HG03025 (cell line): ENCODE measurements at regions not wholly inside any gene's neighbourhood (a gene's known extent, or its start where the extent isn't known, plus 50 kb on each side); places are given as distances from the start of the nearest gene placed in this dataset.
"Not testable (repeated sequence)": the region's sequence is repeated elsewhere in the genome, so short reads cannot be mapped to it uniquely, and the experiment has no call there.

Source experiments
- ATAC-seq: cut with Tn5 transposase; IDR thresholded peaks from one replicate; pipeline ENCODE4 v1.9.1; 2021; ENCODE audit warnings: mild to moderate bottlenecking, moderate library complexity; ENCODE audit not compliant: unreplicated experiment, low FRiP score

- no peak for ATAC-seq
These were observed 240.4 kb downstream of the PTGER3 start for GRCh38 chr1:70807088-70807664.

DNA sequence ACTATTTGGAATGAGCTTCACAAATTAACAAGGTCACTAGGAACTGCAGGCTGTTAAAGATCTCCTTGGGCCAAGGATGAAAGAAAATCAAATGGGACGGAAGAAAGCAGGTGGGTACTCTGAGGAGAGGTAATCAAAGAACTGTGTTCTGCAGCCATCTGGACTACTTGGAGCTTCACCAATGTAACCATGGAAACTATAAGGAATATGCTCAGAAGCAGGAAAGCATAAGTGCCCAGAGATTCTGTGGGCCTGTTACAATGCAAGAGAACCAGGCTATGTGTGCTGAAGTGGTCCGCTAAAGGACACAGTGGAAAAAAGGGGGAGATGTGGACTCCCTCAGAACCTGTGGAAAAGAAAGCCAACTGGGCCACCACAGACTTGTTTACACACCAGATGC lies 238.5 kb downstream of the PTGER3 start:
- ATAC-seq = no peak

DNA sequence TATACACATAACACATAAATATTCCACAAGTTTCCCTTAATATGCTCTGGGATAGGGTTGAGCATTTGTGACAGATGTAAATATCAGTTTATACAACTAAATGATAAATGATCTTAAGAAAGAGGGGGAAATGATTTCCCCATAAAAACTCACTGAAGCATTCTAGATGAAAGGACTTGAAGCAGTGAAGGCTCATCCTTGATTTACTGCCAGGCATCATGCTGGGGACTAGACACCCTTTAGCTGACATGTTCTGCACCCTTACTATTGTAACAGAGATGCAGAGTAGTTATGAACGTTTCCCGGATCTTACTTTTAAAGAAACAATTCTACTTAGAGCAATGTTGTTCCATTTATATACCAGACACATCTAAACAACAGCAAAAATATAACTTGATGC lies 235.8 kb downstream of the PTGER3 start:
- ATAC-seq = no peak

DNA sequence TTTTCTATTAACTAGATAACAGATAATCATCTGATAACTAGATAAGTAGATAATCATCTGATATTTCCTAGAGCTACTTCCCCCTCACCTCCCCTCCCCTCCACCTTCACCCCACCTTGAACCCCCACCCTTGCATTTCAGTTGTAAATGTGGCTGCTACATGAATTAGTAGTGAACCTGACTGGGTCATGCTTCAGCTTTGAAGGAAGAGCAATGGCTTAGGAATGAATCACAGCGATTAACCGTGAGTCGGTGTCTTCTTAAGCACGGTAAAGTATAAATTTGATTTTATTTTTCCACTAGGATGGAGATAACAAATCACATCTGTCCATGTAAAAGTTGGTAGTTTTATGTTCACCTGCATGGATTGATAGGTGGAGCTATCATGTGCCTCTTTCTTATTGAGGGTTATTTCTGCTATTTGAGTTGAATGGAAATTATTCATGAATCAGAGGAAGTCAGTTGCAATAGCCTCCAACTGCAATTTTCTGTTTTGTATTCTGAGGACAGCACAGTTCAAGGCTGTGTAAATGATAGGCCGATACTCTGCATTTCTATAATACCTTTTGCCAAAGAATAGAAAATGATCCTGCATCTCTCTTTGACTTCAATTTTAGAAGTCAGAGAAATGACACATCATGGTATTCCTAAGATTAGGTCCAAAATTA lies 235.0 kb downstream of the PTGER3 start:
- no peak for ATAC-seq

- no peak for ATAC-seq
These were observed 229.2 kb downstream of the PTGER3 start for GRCh38 chr1:70818401-70818800.

DNA sequence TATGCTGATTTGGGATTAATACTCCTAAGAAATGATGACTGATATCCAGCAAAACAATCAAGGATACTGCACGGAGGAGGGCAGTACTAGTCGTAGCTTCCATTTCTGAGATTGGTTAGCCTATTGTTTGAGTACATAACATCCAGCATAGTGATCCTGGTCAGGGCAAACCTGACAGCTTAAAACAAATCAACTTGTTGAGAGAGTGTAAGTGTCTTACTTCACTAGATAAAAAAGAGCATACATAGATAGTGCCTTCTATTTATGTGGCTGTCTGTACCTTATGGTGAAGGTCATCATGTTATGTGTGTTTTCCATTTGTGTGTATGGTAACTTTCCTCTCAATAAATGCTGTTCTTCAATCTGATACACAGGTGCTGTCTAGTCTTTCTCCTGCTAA lies 228.4 kb downstream of the PTGER3 start:
- ATAC-seq = no peak

- ATAC-seq = no peak
These were observed 227.8 kb downstream of the PTGER3 start for GRCh38 chr1:70819785-70820184.

GRCh38 chr1:70820396-70820795 lies 227.2 kb downstream of the PTGER3 start:
- ATAC-seq = no peak

DNA sequence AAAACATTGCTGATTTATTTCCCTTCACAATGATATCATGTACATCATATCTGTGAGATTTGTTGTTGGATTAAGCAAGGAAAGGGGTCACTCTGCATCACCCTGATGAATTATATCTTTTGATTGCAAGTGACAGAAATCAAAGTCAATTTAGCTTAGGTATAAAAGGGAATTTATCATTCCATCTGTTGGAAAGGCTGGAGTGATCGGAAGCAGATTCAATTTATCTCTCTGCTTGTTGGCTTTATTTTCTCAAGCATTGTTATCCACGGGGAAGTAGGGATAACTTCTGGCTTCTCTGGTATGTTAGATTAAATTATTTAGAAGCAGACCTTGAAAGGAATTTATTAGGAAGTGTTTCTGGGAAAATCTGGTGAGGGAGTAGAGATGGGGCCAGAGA lies 226.6 kb downstream of the PTGER3 start:
- ATAC-seq = no peak

DNA sequence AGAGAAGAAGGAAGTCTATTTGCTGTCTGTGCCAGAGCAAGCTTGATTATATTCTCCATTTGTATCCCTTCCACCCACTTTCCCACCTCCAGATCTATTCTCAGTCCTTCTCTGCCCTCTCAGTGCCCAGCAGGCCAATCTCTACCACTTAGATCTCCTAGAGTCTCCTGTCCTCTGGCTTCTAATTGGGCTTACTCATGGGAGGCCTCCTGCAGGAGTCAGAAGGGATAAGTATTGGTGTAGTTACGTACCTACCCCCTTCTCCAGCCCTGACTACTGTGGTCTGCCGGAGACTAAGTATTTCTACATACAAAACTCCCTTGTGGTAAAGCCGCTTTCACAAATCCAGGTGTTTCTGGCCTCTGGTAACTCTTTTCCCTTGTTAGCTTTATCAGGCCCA lies 221.2 kb downstream of the PTGER3 start:
- no peak for ATAC-seq

DNA sequence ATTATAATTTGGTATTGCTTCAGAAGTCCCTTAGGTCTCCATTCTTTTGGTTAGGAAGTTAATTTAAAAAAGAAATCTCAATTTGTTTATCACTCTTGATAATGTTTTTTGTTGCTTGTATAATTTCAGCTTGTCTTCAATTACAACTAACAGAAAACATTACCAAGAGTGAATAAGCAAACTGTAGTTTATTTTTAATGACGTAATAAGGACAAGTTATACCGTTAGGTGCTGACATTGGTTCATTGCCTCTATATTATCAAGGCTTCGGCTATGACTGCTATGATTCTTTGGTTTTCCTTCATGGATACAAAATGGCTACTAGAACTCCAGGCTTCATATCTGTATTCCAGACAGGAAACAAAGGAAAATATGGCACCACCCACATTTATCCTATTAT lies 220.6 kb downstream of the PTGER3 start:
- ATAC-seq = no peak

GRCh38 chr1:70828177-70828576 lies 219.4 kb downstream of the PTGER3 start:
- ATAC-seq = no peak

GRCh38 chr1:70834365-70834764 lies 213.3 kb downstream of the PTGER3 start:
- ATAC-seq = not testable (repeated sequence)

DNA sequence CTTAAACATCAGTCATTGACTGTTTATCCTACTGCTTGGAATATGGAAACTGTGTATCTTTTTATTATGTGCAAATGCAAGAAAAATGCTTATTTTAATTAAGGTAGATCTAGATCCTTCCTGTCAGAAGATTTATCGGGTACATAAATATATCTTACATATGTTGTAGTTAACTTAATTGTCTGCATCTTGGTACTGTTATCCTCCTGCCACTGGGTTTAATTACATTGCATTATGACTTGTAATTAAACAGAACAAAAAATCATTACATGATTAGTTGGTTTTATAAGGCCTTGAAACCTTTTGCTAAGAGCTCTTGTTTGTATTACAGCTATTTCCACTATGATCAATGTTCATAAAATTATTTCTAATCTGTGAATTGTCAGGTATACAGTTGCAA lies 211.2 kb downstream of the PTGER3 start:
- ATAC-seq = no peak

GRCh38 chr1:70840260-70840953 lies 207.2 kb downstream of the PTGER3 start:
- ATAC-seq = no peak

- ATAC-seq = no peak
These were observed 205.1 kb downstream of the PTGER3 start for GRCh38 chr1:70842562-70842961.

- no peak for ATAC-seq
These were observed 204.2 kb downstream of the PTGER3 start for GRCh38 chr1:70843452-70843851.

DNA sequence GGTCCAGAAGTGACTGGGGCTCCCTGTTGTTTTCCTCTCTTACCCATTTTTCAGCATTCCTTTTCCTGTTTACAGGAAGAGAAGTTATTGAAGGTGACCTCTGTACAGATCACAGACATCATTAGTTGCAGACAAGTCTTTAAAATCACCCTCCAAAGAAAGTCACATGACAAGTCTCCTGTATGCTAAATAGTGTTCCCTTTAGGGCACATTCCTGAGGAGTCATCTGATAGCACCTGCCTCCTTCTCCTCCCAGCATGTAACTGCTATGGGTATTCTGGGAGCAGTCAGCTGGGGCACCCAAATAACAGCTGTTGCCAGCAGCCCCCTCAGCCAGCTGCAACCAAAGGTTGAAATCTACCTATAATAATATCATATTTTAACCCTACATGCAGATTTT lies 200.6 kb downstream of the PTGER3 start:
- no peak for ATAC-seq

DNA sequence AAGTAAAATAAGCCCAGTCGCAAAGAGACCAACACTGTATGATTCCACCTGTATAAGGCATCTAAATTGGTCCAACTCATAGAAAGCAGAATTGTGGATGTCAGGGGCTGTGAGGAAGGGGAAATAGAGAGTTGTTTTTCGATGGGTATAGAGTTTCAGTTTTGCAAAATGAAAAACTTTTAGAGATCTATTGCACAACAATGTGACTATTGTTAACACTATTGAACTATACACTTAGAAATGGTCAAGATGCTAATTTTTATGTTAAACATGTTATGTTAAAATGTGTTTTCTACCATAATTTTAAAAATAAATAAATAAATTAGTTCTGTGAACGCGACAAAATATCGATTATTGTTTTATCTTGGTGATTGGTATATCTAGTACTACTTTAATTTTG lies 192.4 kb downstream of the PTGER3 start:
- ATAC-seq = no peak

- ATAC-seq = no peak
These were observed 191.4 kb downstream of the PTGER3 start for GRCh38 chr1:70856201-70856600.

- ATAC-seq = no peak
These were observed 184.4 kb downstream of the PTGER3 start for GRCh38 chr1:70863239-70863638.

DNA sequence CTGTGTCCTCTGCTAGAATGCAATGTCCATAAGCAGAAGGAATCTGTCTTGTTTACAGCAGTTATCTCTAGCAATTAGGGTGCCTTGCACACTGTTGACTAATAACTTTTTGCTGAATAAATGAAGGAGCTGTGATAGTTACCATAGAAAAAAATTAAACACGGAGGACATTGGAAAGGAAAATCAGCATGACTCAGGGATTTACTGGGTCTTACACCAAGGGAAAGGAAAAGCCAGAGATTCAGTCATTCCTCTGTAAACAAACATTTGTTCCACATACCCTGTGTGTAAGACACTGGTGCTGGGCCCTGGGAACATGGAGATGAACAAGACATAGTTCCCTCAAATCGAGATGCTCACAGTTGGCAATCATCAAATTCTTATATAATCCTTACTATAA lies 183.3 kb downstream of the PTGER3 start:
- ATAC-seq = no peak
